H1 (cell line): ENCODE measurements at regions not wholly inside any gene's neighbourhood (a gene's known extent, or its start where the extent isn't known, plus 50 kb on each side); places are given as distances from the start of the nearest gene placed in this dataset.

ENCODE experiments used
- CTCF ChIA-PET: fragments of 300-600 bp; sonication (Branson Sonifier 250); formaldehyde crosslinking; loops from one replicate; lab custom pipeline; 2021; ENCODE audit not compliant: partially characterized antibody; lab: Charles Lee
- POLR2A ChIA-PET: fragments of 300-600 bp; sonication (Branson Sonifier 250); formaldehyde crosslinking; loops from one replicate; lab custom pipeline; 2021; ENCODE audit warnings: inconsistent platforms; ENCODE audit not compliant: partially characterized antibody; lab: Charles Lee
- DNase-seq, 2 experiments: peaks; one replicate each; pipeline versions ENCODE4 v3.0.0 to v3.0.0-alpha.2; 2010 to 2022; ENCODE audit warnings: low spot score in 2 of 2, low read depth in 1 of 2, mixed read lengths in 1 of 2
- FAIRE-seq: peaks from 2 replicates; lab custom pipeline; 2011; peaks lifted over from hg19 to GRCh38; lab: Jason Lieb, UNC
- H2AFZ ChIP-seq: 2 replicates; pipeline ENCODE4 v1.8.1; 2012; ENCODE audit warnings: low read length, inconsistent platforms
- H2AK5ac ChIP-seq: 2 replicates; pipeline ENCODE4 v1.6.1; 2013; ENCODE audit warnings: low read depth, low read length
- H2BK120ac ChIP-seq: replicated peaks from 2 replicates; pipeline ENCODE3; 2013; ENCODE audit warnings: low read depth, low read length, inconsistent platforms
- H2BK12ac ChIP-seq: 2 replicates; pipeline ENCODE4 v1.6.1; 2013; ENCODE audit warnings: low read depth, low read length
- H2BK15ac ChIP-seq: 2 replicates; pipeline ENCODE4 v1.6.1; 2013; ENCODE audit warnings: low read length
- H2BK20ac ChIP-seq: 2 replicates; pipeline ENCODE4 v1.6.1; 2013; ENCODE audit warnings: low read length
- H2BK5ac ChIP-seq: 2 replicates; pipeline ENCODE4 v1.6.1; 2013; ENCODE audit warnings: low read depth, low read length
- H3K14ac ChIP-seq: 2 replicates; pipeline ENCODE4 v1.6.1; 2013; ENCODE audit warnings: inconsistent platforms; ENCODE audit not compliant: insufficient read length
- H3K18ac ChIP-seq: 2 replicates; pipeline ENCODE4 v1.6.1; 2013; ENCODE audit warnings: low read length; ENCODE audit errors: extremely low read depth
- H3K23ac ChIP-seq: 2 replicates; pipeline ENCODE4 v1.6.1; 2013; ENCODE audit warnings: inconsistent platforms; ENCODE audit not compliant: insufficient read length
- H3K23me2 ChIP-seq: 2 replicates; pipeline ENCODE4 v1.6.1; 2013; ENCODE audit warnings: low read depth, low read length
- H3K27ac ChIP-seq: 2 replicates; pipeline ENCODE4 v1.6.1; 2011; ENCODE audit warnings: low read depth, low read length, inconsistent platforms
- H3K27me3 ChIP-seq, 4 experiments: replicated peaks in 1 of 4; 1 replicate in 1 of 4; 2 replicates in 3 of 4; pipeline versions ENCODE4 v1.6.1 to v1.8.1; 2011 to 2013; ENCODE audit warnings: low read length in 3 of 4, mild to moderate bottlenecking in 3 of 4, inconsistent platforms in 2 of 4, mixed read lengths in 2 of 4, moderate library complexity in 1 of 4; ENCODE audit not compliant: control insufficient read depth in 3 of 4, insufficient read depth in 3 of 4; ENCODE audit errors: extremely low read depth in 1 of 4
- H3K36me3 ChIP-seq, 4 experiments: 2 replicates each; pipeline versions ENCODE4 v1.6.1 to v1.8.1; 2011 to 2013; ENCODE audit warnings: mild to moderate bottlenecking in 4 of 4, low read length in 3 of 4, moderate library complexity in 2 of 4, control low read depth in 1 of 4, inconsistent platforms in 1 of 4; ENCODE audit not compliant: insufficient read depth in 4 of 4, control insufficient read depth in 2 of 4
- H3K4ac ChIP-seq: replicated peaks from 2 replicates; pipeline ENCODE3; 2013; ENCODE audit warnings: low read length, low read depth, mixed read lengths, inconsistent platforms; ENCODE audit not compliant: insufficient read length
- H3K4me1 ChIP-seq, 4 experiments: replicated peaks in 1 of 4; 1 replicate in 1 of 4; 2 replicates in 3 of 4; pipeline versions ENCODE4 v1.6.1 to v1.8.1; 2011 to 2013; ENCODE audit warnings: low read length in 3 of 4, inconsistent platforms in 2 of 4, mixed read lengths in 1 of 4; ENCODE audit not compliant: insufficient read depth in 4 of 4, control insufficient read depth in 3 of 4
- H3K4me2 ChIP-seq, 2 experiments: 2 replicates each; pipeline versions ENCODE4 v1.6.1 to v1.8.1; 2011 to 2013; ENCODE audit warnings: low read depth in 2 of 2, low read length in 2 of 2, control low read depth in 1 of 2, inconsistent platforms in 1 of 2, mild to moderate bottlenecking in 1 of 2; ENCODE audit not compliant: insufficient read depth in 1 of 2
- H3K4me3 ChIP-seq, 4 experiments: fragments of 200-600, 300-600 bp in 1 of 4; sonication (generic), shearing (Covaris generic), sonication (Bioruptor Twin) in 1 of 4; 2 replicates each; pipeline versions ENCODE4 v1.5.1 to v1.8.1; 2011 to 2016; ENCODE audit warnings: low read length in 4 of 4, low read depth in 3 of 4, control low read depth in 2 of 4, inconsistent platforms in 2 of 4, mild to moderate bottlenecking in 2 of 4, mixed read lengths in 1 of 4, moderate library complexity in 1 of 4; ENCODE audit not compliant: insufficient read depth in 2 of 4; ENCODE audit errors: extremely low read depth in 1 of 4
- H3K56ac ChIP-seq: replicated peaks from 2 replicates; pipeline ENCODE3; 2013; ENCODE audit warnings: low read depth, mild to moderate bottlenecking, mixed read lengths, low read length, inconsistent platforms; ENCODE audit not compliant: insufficient read length
- H3K79me1 ChIP-seq: 2 replicates; pipeline ENCODE4 v1.6.1; 2013; ENCODE audit warnings: low read depth, low read length, control low read depth
- H3K79me2 ChIP-seq, 2 experiments: 2 replicates each; pipeline versions ENCODE4 v1.6.1 to v1.8.1; 2012 to 2013; ENCODE audit warnings: low read length in 2 of 2, mild to moderate bottlenecking in 2 of 2, inconsistent platforms in 1 of 2; ENCODE audit not compliant: insufficient read depth in 2 of 2, control insufficient read depth in 1 of 2
- H3K9ac ChIP-seq, 4 experiments: replicated peaks in 1 of 4; 1 replicate in 1 of 4; 2 replicates in 3 of 4; pipeline versions ENCODE4 v1.6.1 to v1.8.1; 2011 to 2013; ENCODE audit warnings: low read depth in 3 of 4, low read length in 3 of 4, control low read depth in 2 of 4, mild to moderate bottlenecking in 2 of 4, moderate library complexity in 2 of 4, inconsistent platforms in 1 of 4; ENCODE audit errors: extremely low read depth in 1 of 4
- H3K9me3 ChIP-seq, 2 experiments: 2 replicates each; pipeline versions ENCODE4 v1.6.1 to v1.8.1; 2012 to 2013; ENCODE audit warnings: mild to moderate bottlenecking in 2 of 2, moderate library complexity in 2 of 2, control low read depth in 1 of 2, inconsistent platforms in 1 of 2, low read depth in 1 of 2, low read length in 1 of 2, mixed read lengths in 1 of 2; ENCODE audit not compliant: insufficient read depth in 2 of 2
- H4K20me1 ChIP-seq, 2 experiments: replicated peaks in 1 of 2; 2 replicates each; pipeline versions ENCODE3 to v1.8.1; 2011 to 2013; ENCODE audit warnings: inconsistent platforms in 2 of 2, low read length in 2 of 2, mild to moderate bottlenecking in 1 of 2; ENCODE audit not compliant: insufficient read depth in 2 of 2, control insufficient read depth in 1 of 2
- H4K5ac ChIP-seq: 2 replicates; pipeline ENCODE4 v1.6.1; 2013; ENCODE audit warnings: low read length, low read depth, mixed read lengths, inconsistent platforms; ENCODE audit not compliant: insufficient read length
- H4K8ac ChIP-seq: 2 replicates; pipeline ENCODE4 v1.8.0; 2013; ENCODE audit warnings: mild to moderate bottlenecking, moderate library complexity, low read length, inconsistent platforms; ENCODE audit not compliant: insufficient read depth; ENCODE audit errors: extremely low read depth
- H4K91ac ChIP-seq: replicated peaks from 2 replicates; pipeline ENCODE3; 2013; ENCODE audit warnings: low read length, mixed read lengths, inconsistent platforms; ENCODE audit not compliant: insufficient read length
- EGR1 ChIP-seq: IDR thresholded peaks from 2 replicates; pipeline ENCODE4 v1.6.1; 2011; ENCODE audit warnings: low read depth, low read length, borderline replicate concordance
- KDM5A ChIP-seq: fragments of 200-600 bp; IDR thresholded peaks from 2 replicates; pipeline ENCODE4 v1.7.1; 2012; ENCODE audit warnings: mild to moderate bottlenecking, low read length, inconsistent platforms, mixed read lengths
- PHF8 ChIP-seq: fragments of 200-600 bp; sonication (generic); conservative IDR thresholded peaks from 2 replicates; pipeline ENCODE4 v1.7.1; 2012; ENCODE audit warnings: low read depth, mild to moderate bottlenecking, inconsistent platforms, low read length, moderate library complexity
- POU5F1 ChIP-seq: IDR thresholded peaks from 2 replicates; pipeline ENCODE4 v1.6.1; 2011; ENCODE audit warnings: low read depth, mild to moderate bottlenecking, low read length, moderate library complexity
- RAD21 ChIP-seq, 2 experiments: IDR thresholded peaks in 1 of 2; conservative IDR thresholded peaks in 1 of 2; 2 replicates each; pipeline ENCODE4 v1.6.1; 2011; ENCODE audit warnings: low read depth in 2 of 2, low read length in 2 of 2, improper control_type of control experiment in 1 of 2, inconsistent platforms in 1 of 2, mild to moderate bottlenecking in 1 of 2, moderate library complexity in 1 of 2
- RNF2 ChIP-seq: fragments of 200-900, 300-1000 bp; sonication (generic); IDR thresholded peaks from 2 replicates; pipeline ENCODE4 v1.7.1; 2016; ENCODE audit warnings: borderline replicate concordance, low read depth, mild to moderate bottlenecking, antibody characterized with exemption, low read length; ENCODE audit not compliant: poor library complexity, severe bottlenecking; ENCODE audit errors: missing control alignments
- SAP30 ChIP-seq: fragments of 300-600 bp; sonication (generic); IDR thresholded peaks from 2 replicates; pipeline ENCODE4 v1.7.1; 2012; ENCODE audit warnings: low read length, moderate library complexity, mild to moderate bottlenecking, inconsistent platforms; ENCODE audit not compliant: insufficient read depth, insufficient replicate concordance
- TF ChIP-seq, protein P1 (sequence below): IDR thresholded peaks from 2 replicates; pipeline ENCODE4 v1.6.1; 2012; ENCODE audit warnings: inconsistent platforms

DNA sequence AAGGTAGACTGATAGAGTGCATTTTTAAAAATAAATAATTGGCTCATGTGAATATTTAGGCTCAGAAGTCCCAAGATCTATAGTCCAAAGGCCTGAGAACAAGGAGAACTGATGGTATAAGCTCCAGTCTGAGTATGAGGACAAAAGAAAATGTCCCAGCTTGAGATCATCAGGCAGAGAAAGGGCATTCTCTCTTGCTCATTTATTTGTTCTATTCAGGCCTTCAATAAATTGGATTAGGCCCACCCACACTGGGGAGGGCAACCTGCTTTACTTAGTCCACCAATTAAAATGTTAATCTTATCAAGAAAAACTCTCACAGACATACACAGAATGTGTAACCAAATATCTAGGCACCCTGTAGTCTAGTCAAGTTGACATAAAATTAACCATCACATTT lies 644.4 kb upstream of the MDGA2 start:
- CTCF ChIA-PET = interaction anchor here (0.6 kb wide), 1 partner anchor 1150 kb away, joined by 3 read pairs; no protein-coding TSS in a partner anchor
- Histone ChIP-seq H3K23me2 (no peaks in the 10 kb centered on the region; the same call in 1 of the 2 replicates), H3K4me1 (no peaks in the 10 kb centered on the region), H3K14ac (no peak overlapping the region), H3K27ac (no peak overlapping the region), H2BK15ac (no peak overlapping the region), H3K4me3 (no peak overlapping the region), H3K23ac (no peak overlapping the region), H4K8ac (no peak overlapping the region), H3K27me3 (no peaks in the 10 kb centered on the region), H4K20me1 (no peaks in the 10 kb centered on the region), H3K4me2 (no peak overlapping the region), H2AFZ (no peak overlapping the region), H3K56ac (no peak overlapping the region), H3K9ac (no peak overlapping the region), H4K91ac (no peak overlapping the region), H3K79me2 (no peaks in the 10 kb centered on the region), H3K79me1 (no peaks in the 10 kb centered on the region), H3K18ac (no peak overlapping the region), H2BK5ac (no peak overlapping the region), H2BK12ac (no peak overlapping the region), H2BK20ac (no peak overlapping the region), H3K9me3 (no peaks in the 10 kb centered on the region), H2AK5ac (no peak overlapping the region), H2BK120ac (no peak overlapping the region), H4K5ac (no peak overlapping the region), H3K36me3 (no peaks in the 10 kb centered on the region), H3K4ac (no peak overlapping the region)
- POLR2A ChIA-PET = no interaction called here
- no peak for FAIRE-seq
- DNase-seq = no peak
- TF ChIP-seq PHF8 = no peak
- TF ChIP-seq RAD21 (IDR thresholded peaks at IDR 0.05 in 1 of 2, conservative IDR thresholded peaks at IDR 0.05 in 1 of 2; ENCODE audit: low read depth in 2 of 2, low read length in 2 of 2) = no peak
- TF ChIP-seq POU5F1 = no peak
- no peak for TF ChIP-seq RNF2
- no peak for TF ChIP-seq KDM5A
- TF ChIP-seq, protein P1, sequence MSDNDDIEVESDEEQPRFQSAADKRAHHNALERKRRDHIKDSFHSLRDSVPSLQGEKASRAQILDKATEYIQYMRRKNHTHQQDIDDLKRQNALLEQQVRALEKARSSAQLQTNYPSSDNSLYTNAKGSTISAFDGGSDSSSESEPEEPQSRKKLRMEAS = no peak
- TF ChIP-seq EGR1 = no peak
- TF ChIP-seq SAP30 = no peak
